Colonic mucosa (tissue), 4 donors: ENCODE measurements at regions not wholly inside any gene's neighbourhood (a gene's known extent, or its start where the extent isn't known, plus 50 kb on each side); places are given as distances from the start of the nearest gene placed in this dataset.

ENCODE experiments used
- DNase-seq: peaks from one replicate; pipeline ENCODE4 v3.0.0-alpha.2; 2020
- H3K27ac ChIP-seq: fragments of 200-600 bp; one replicate; pipeline ENCODE4 v1.8.0; 2021
- H3K27me3 ChIP-seq: fragments of 200-600 bp; one replicate; pipeline ENCODE4 v1.8.0; 2021
- H3K36me3 ChIP-seq: fragments of 200-600 bp; one replicate; pipeline ENCODE4 v1.8.0; 2021
- H3K4me1 ChIP-seq: fragments of 200-600 bp; one replicate; pipeline ENCODE4 v1.8.0; 2021; ENCODE audit warnings: mild to moderate bottlenecking
- H3K4me3 ChIP-seq: fragments of 200-600 bp; one replicate; pipeline ENCODE4 v1.8.0; 2021
- H3K9ac ChIP-seq, 2 donors: one replicate each; pipeline ENCODE4 v1.7.0; 2013; ENCODE audit warnings: control low read depth in 2 of 2, low read depth in 2 of 2, low read length in 2 of 2
- H3K9me3 ChIP-seq: fragments of 200-600 bp; one replicate; pipeline ENCODE4 v1.8.0; 2021
- intact Hi-C: fragments of 100-400 bp; cut with DNase I; formaldehyde crosslinking; loops from one replicate; pipeline ENCODE4 v1.14.1; 2022
- TF ChIP-seq, protein P1 (sequence below): fragments of 200-600 bp; IDR thresholded peaks from one replicate; pipeline ENCODE4 v1.8.0; 2022; ENCODE audit warnings: antibody characterized with exemption, mild to moderate bottlenecking
- donor health status: healthy.
- donor health status: DM: no; HTN: no; CAD: no.
- donor health status: DM: no; HTN: no; CAD: no.

DNA sequence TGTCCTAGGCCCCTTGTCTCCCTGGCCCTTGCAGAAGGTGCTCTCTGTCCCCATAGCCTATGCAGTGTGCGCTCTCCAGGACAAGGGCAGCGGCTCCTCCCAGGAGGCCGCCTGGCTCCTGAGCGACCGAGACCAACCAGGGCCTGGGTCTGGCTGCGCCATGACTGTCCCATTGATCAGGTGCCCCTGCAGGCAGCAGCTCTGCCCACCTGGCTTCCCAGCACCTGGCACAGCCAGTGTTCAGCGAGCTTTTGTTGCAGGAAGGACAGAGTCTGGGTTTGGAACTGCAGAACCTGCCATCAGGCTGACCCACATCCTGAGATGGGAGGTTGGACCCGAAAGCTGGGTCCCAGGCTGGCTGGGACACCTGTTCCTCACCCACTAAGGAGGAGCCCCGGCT is 1001.1 kb downstream of the BRD1 start:
- intact Hi-C loops, result no loop called here
- no peak overlapping the region for H3K4me3 ChIP-seq
- no peak for DNase-seq

DNA sequence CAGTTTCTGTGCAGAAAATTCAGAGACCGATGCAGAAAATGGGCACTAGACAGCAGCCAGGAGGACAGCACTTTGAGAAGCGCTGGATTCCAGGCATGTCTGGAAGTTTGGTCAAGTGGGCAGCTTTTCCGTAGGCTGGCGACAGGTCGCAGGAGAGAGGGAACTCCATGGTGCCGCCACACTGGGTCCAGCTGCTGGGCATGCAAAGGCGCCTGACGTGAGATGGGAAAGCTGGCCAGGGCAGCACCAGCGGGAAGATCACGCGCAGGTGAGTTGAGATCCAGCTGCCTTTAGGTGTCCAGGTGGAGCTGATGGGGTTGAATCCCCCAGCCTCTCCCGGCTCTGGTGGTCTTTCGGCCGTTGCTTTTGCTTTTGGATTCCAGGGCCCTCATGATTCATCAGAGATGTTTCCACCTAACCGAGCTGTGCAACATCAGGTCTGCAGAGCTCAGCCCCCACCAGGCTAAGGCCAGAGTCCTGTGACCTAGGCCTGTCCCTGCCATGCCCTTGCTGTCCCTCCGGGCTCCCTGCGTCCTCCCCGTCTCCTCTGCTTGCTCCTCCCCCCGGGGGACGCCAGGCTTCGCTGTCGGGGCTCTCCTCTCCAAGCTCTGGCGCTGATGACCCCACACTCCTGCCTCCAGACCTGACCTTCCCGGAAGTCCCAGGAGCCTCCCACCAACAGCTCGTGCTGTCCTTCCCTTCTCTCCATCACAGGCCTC is 1001.7 kb downstream of the BRD1 start:
- Histone ChIP-seq H3K9ac (no peak overlapping the region), H3K4me1 (no peaks in the 10 kb centered on the region), H3K27ac (no peak overlapping the region), H3K9me3 (no peaks in the 10 kb centered on the region), H3K4me3 (no peak overlapping the region), H3K36me3 (no peaks in the 10 kb centered on the region), H3K27me3 (no peaks in the 10 kb centered on the region)
- TF ChIP-seq, protein P1, sequence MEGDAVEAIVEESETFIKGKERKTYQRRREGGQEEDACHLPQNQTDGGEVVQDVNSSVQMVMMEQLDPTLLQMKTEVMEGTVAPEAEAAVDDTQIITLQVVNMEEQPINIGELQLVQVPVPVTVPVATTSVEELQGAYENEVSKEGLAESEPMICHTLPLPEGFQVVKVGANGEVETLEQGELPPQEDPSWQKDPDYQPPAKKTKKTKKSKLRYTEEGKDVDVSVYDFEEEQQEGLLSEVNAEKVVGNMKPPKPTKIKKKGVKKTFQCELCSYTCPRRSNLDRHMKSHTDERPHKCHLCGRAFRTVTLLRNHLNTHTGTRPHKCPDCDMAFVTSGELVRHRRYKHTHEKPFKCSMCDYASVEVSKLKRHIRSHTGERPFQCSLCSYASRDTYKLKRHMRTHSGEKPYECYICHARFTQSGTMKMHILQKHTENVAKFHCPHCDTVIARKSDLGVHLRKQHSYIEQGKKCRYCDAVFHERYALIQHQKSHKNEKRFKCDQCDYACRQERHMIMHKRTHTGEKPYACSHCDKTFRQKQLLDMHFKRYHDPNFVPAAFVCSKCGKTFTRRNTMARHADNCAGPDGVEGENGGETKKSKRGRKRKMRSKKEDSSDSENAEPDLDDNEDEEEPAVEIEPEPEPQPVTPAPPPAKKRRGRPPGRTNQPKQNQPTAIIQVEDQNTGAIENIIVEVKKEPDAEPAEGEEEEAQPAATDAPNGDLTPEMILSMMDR, result no peak
- intact Hi-C loops, result no loop called here
- no peak for DNase-seq

More for the DNA sequence above, 1001.1 kb downstream of the BRD1 start:
- H3K4me1 ChIP-seq, result no peaks in the 10 kb centered on the region
- H3K9ac ChIP-seq, result no peak overlapping the region
- H3K36me3 ChIP-seq, result no peaks in the 10 kb centered on the region
- H3K27ac ChIP-seq, result no peak overlapping the region
- TF ChIP-seq, protein P1, result no peak
- no peaks in the 10 kb centered on the region for H3K27me3 ChIP-seq
- no peaks in the 10 kb centered on the region for H3K9me3 ChIP-seq

DNA sequence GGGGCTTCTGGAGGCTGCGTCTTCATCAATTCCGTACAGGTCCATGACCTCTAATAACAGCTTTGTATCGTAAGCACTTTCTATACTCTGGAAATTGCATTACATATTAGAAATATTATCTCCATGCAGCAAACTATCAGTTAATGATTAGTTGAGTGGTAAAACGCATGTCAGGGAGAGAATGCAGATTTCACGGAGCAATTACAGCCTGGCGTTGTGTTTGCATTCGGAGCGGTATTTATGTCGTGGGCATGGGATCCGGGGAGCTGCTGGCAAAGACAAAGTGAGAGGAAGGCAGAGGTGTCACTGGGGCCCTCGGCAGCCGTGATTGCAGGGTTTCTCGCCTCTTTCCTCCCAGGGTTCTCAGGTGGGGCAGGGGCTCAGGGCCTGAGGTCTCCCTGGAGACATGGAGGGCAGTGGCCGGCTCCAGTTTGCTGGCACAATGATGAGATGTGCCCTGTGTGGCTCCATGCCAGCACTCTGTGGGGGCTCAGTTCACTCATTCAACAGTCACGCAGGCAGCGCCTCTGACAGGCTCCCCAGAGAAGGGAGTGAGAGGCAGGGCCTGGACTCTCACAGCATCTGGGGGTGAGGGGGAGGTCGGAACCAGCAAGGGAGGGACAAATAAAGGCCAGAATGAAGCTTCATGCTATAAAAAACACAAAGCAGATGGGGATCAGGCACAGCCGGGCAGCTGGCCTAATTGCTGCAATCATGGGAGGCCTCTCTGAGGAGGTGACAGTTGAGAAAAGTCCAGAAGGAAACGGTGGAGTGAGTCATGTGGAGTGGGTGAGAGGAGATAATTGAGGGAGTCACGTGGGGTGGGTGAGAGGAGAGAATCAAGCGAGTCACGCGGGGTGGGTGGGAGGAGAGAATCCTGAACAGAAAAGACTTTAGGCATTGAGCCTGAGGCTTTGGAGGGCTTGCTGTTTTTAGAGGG is 1002.7 kb downstream of the BRD1 start:
- Histone ChIP-seq H3K9me3 (no peaks in the 10 kb centered on the region), H3K27me3 (no peaks in the 10 kb centered on the region), H3K4me1 (no peaks in the 10 kb centered on the region), H3K36me3 (no peaks in the 10 kb centered on the region), H3K27ac (no peak overlapping the region), H3K4me3 (no peak overlapping the region), H3K9ac (no peak overlapping the region)
- TF ChIP-seq, protein P1, result no peak
- intact Hi-C loops, result no loop called here
- no peak for DNase-seq

DNA sequence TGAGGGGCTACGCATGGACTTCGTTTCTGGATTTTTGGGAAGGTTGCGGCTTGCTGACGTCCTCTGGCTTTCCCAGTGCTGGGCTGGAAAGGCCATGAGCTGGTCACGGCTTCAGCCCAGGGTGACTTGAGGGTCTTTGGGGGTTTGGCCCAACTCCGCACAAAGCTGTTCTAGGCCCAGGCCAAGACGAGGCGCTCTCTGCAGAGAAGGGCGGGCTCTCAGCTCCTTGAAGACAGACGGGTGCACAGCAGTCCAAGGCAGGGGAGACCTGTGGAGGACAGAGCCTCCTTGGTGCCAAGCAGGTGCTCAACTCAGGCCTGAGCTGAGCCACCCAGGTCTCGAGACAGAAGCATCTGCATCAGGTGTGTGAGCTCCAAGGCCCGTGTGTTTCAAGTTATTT is 1003.7 kb downstream of the BRD1 start:
- no peaks in the 10 kb centered on the region for H3K9me3 ChIP-seq
- H3K4me3 ChIP-seq, result no peak overlapping the region
- intact Hi-C loops, result no loop called here
- H3K36me3 ChIP-seq, result no peaks in the 10 kb centered on the region
- H3K9ac ChIP-seq, result no peak overlapping the region
- no peak overlapping the region for H3K27ac ChIP-seq
- H3K4me1 ChIP-seq, result no peaks in the 10 kb centered on the region
- DNase-seq, result no peak
- TF ChIP-seq, protein P1, result no peak
- no peaks in the 10 kb centered on the region for H3K27me3 ChIP-seq

DNA sequence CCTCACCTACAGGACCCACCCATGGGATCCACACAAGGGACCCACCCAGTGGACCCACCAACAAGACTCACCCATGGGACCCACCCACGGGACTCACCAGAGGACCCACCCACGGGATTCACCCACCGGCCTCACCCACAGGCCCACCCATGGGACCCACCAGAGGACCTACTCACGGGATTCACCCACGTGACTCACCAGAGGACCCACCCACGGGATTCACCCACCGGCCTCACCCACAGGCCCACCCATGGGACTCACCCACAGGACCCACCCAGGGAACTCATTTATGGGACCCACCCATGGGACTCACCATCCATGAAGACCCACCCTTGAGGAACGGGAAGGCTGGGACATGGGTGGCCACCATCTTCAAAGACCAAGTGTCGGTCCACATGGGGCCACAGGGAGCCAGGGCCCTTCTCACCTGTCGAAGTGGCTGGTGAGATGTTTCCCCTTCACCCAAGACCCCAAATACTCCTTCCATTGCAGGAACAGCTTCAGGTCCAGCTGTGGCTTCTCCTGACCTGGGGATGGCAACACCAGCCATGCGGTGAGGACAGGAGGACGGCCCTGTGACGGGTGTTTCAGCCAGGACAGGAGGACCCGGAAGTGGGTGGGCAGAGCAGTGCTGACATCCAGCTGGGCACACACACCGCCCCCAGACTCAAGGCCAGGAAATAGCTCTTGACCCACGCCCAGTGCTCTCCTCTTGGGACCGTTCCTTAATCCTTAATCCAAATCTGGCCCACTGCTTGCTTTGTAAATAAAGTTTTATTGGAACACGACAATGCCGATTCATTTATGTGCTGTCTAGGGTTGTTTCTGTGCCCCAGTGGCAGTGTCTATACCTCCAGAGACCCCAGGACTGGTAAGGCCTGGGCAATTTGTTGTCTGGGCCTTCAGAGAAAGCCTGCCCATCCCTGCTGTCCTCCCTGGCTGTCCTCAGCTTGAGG is 1005.1 kb downstream of the BRD1 start:
- DNase-seq, result no peak
- intact Hi-C loops, result no loop called here
- Histone ChIP-seq H3K9me3 (no peaks in the 10 kb centered on the region), H3K9ac (no peak overlapping the region), H3K4me1 (no peaks in the 10 kb centered on the region), H3K36me3 (no peaks in the 10 kb centered on the region), H3K4me3 (no peak overlapping the region), H3K27ac (no peak overlapping the region), H3K27me3 (no peaks in the 10 kb centered on the region)
- TF ChIP-seq, protein P1, result no peak
